GM23338 (cell line): ENCODE measurements at regions not wholly inside any gene's neighbourhood (a gene's known extent, or its start where the extent isn't known, plus 50 kb on each side); places are given as distances from the start of the nearest gene placed in this dataset.

Experiments
- ATAC-seq: fragments of 200-7000 bp; cut with Tn5 transposase; 3 replicates; pipeline ENCODE4 v1.9.1; 2020
- DNase-seq: peaks from one replicate; pipeline ENCODE4 v3.0.0-alpha.2; 2015; ENCODE audit warnings: low spot score
- H2AFZ ChIP-seq: fragments of 200-600 bp; sonication (generic); 2 replicates; pipeline ENCODE4 v1.8.0; 2016; ENCODE audit warnings: antibody characterized with exemption, mild to moderate bottlenecking, moderate library complexity
- H3F3A ChIP-seq: fragments of 200-600 bp; sonication (generic); replicated peaks from 2 replicates; pipeline ENCODE4 v1.8.0; 2017; ENCODE audit warnings: antibody characterized with exemption, mixed run types, low read depth
- H3K27ac ChIP-seq: fragments of 200-600 bp; sonication (generic); 2 replicates; pipeline ENCODE4 v1.6.1; 2016; ENCODE audit warnings: low read depth
- H3K27me3 ChIP-seq: fragments of 200-600 bp; sonication (generic); 2 replicates; pipeline ENCODE4 v1.8.0; 2016; ENCODE audit warnings: mild to moderate bottlenecking, mixed run types, moderate library complexity; ENCODE audit not compliant: insufficient read depth
- H3K36me3 ChIP-seq: fragments of 200-600 bp; sonication (generic); 2 replicates; pipeline ENCODE4 v1.8.0; 2016; ENCODE audit warnings: mild to moderate bottlenecking; ENCODE audit not compliant: insufficient read depth
- H3K4me1 ChIP-seq: fragments of 200-600 bp; sonication (generic); 2 replicates; pipeline ENCODE4 v1.8.0; 2016; ENCODE audit warnings: mild to moderate bottlenecking, moderate library complexity; ENCODE audit not compliant: insufficient read depth
- H3K4me2 ChIP-seq: fragments of 200-600 bp; sonication (generic); 2 replicates; pipeline ENCODE4 v1.7.1; 2017; ENCODE audit warnings: mixed run types
- H3K4me3 ChIP-seq: fragments of 200-600 bp; sonication (generic); 2 replicates; pipeline ENCODE4 v1.6.1; 2016; ENCODE audit warnings: mixed run types
- H3K79me2 ChIP-seq: fragments of 200-600 bp; sonication (generic); replicated peaks from 2 replicates; pipeline ENCODE4 v1.8.0; 2017; ENCODE audit warnings: mild to moderate bottlenecking; ENCODE audit not compliant: insufficient read depth
- H3K9me2 ChIP-seq: fragments of 200-600 bp; sonication (generic); 2 replicates; pipeline ENCODE4 v1.8.0; 2017; ENCODE audit not compliant: insufficient read depth
- H4K20me1 ChIP-seq: fragments of 200-600 bp; sonication (generic); replicated peaks from 2 replicates; pipeline ENCODE4 v1.8.0; 2017; ENCODE audit warnings: mild to moderate bottlenecking; ENCODE audit not compliant: insufficient read depth
- H3K27ac Mint-ChIP-seq: 2 replicates; pipeline ENCODE4 v1.8.0; 2020; ENCODE audit warnings: inconsistent platforms, mild to moderate bottlenecking, moderate library complexity, mixed read lengths
- H3K27me3 Mint-ChIP-seq: 3 replicates; pipeline ENCODE4 v1.8.0; 2022; ENCODE audit warnings: low read depth, mild to moderate bottlenecking, moderate library complexity, mixed read lengths, inconsistent platforms; ENCODE audit not compliant: insufficient read depth, poor library complexity
- H3K36me3 Mint-ChIP-seq: 3 replicates; pipeline ENCODE4 v1.8.0; 2021; ENCODE audit warnings: low read depth, mild to moderate bottlenecking, inconsistent platforms, moderate library complexity, mixed read lengths
- H3K4me1 Mint-ChIP-seq: 3 replicates; pipeline ENCODE4 v1.8.0; 2020; ENCODE audit warnings: mild to moderate bottlenecking, inconsistent platforms, mixed read lengths
- H3K4me3 Mint-ChIP-seq: 3 replicates; pipeline ENCODE4 v1.8.0; 2021; ENCODE audit warnings: moderate library complexity, mild to moderate bottlenecking, inconsistent platforms, mixed read lengths
- H3K9me3 Mint-ChIP-seq: 3 replicates; pipeline ENCODE4 v1.8.0; 2020; ENCODE audit warnings: moderate library complexity, mild to moderate bottlenecking, inconsistent platforms, mixed read lengths
- CREB1 ChIP-seq: fragments of 250-450 bp; sonication (Bioruptor Pico); IDR thresholded peaks from 2 replicates; pipeline ENCODE4 v1.5.0; 2020; ENCODE audit warnings: low read depth, mild to moderate bottlenecking, moderate library complexity
- ETS1 ChIP-seq: IDR thresholded peaks from 2 replicates; pipeline ENCODE4 v1.6.1; 2016; ENCODE audit warnings: antibody characterized with exemption
- EZH2 ChIP-seq: fragments of 200-600 bp; sonication (generic); IDR thresholded peaks from one replicate; pipeline ENCODE4 v1.8.0; 2017; ENCODE audit warnings: antibody characterized with exemption, mild to moderate bottlenecking, low read depth; ENCODE audit not compliant: unreplicated experiment
- EZH2phosphoT487 ChIP-seq: fragments of 200-600 bp; sonication (generic); IDR thresholded peaks from one replicate; pipeline ENCODE4 v1.8.1; 2018; ENCODE audit warnings: antibody characterized with exemption; ENCODE audit not compliant: unreplicated experiment
- JUNB ChIP-seq: IDR thresholded peaks from one replicate; pipeline ENCODE4 v1.6.1; 2016; ENCODE audit warnings: antibody characterized with exemption; ENCODE audit not compliant: unreplicated experiment
- NANOG ChIP-seq: IDR thresholded peaks from 2 replicates; pipeline ENCODE4 v1.6.1; 2016; ENCODE audit warnings: antibody characterized with exemption, borderline replicate concordance
- POLR2AphosphoS5 ChIP-seq: IDR thresholded peaks from 2 replicates; pipeline ENCODE4 v1.6.1; 2016; ENCODE audit warnings: antibody characterized with exemption, low read depth
- STAT1 ChIP-seq: IDR thresholded peaks from one replicate; pipeline ENCODE4 v1.6.1; 2016; ENCODE audit warnings: antibody characterized with exemption; ENCODE audit not compliant: unreplicated experiment
- ZNF114 ChIP-seq: fragments of 250-450 bp; sonication (Bioruptor Pico); IDR thresholded peaks from 2 replicates; pipeline ENCODE4 v1.5.0; 2020; ENCODE audit warnings: mild to moderate bottlenecking, moderate library complexity
- ZNF331 ChIP-seq: fragments of 250-450 bp; sonication (Bioruptor Pico); IDR thresholded peaks from 2 replicates; pipeline ENCODE4 v1.5.0; 2020; ENCODE audit warnings: low read depth, mild to moderate bottlenecking, moderate library complexity
- ZNF462 ChIP-seq: fragments of 250-450 bp; sonication (Bioruptor Pico); IDR thresholded peaks from 2 replicates; pipeline ENCODE4 v1.5.0; 2020; ENCODE audit warnings: mild to moderate bottlenecking, moderate library complexity

- no peak for TF ChIP-seq ZNF462
- TF ChIP-seq CREB1 (CRISPR knock-in tag) = no peak
- TF ChIP-seq ZNF331 (CRISPR knock-in tag) = no peak
- no peak for TF ChIP-seq ETS1
- TF ChIP-seq EZH2 = no peak
- TF ChIP-seq NANOG = no peak
- TF ChIP-seq POLR2AphosphoS5 = no peak
- TF ChIP-seq EZH2phosphoT487 = no peak
- no peak for TF ChIP-seq STAT1
These were observed 562.9 kb upstream of the SETBP1 start (continued) for GRCh38 chr18:44117821-44118220.

- no peak overlapping the region for H3K27ac Mint-ChIP-seq
- H3K4me2 ChIP-seq = no peak overlapping the region
- no peaks in the 10 kb centered on the region for H3K36me3 Mint-ChIP-seq
- no peak overlapping the region for H2AFZ ChIP-seq
- H3K9me3 Mint-ChIP-seq = no peaks in the 10 kb centered on the region
- no peaks in the 10 kb centered on the region for H3K36me3 ChIP-seq
- no peak overlapping the region for H3K4me3 ChIP-seq
- no peaks in the 10 kb centered on the region for H3K27me3 Mint-ChIP-seq
- no peaks in the 10 kb centered on the region for H3K27me3 ChIP-seq
- no peaks in the 10 kb centered on the region for H3K4me1 ChIP-seq
- no peak overlapping the region for H3K4me3 Mint-ChIP-seq
- ATAC-seq (no peak), DNase-seq (no peak)
- TF ChIP-seq ETS1 (no peak), JUNB (no peak), ZNF114 (no peak)
- H3K4me1 Mint-ChIP-seq = no peaks in the 10 kb centered on the region
- H3F3A ChIP-seq = no peaks in the 10 kb centered on the region
- no peak overlapping the region for H3K27ac ChIP-seq
- 0 out of 2 replicates have a peak, but pooled peaks cover 3% of the 10 kb centered on the region for H3K9me2 ChIP-seq
- no peaks in the 10 kb centered on the region for H3K79me2 ChIP-seq
- no peaks in the 10 kb centered on the region; the same call in 1 of the 2 replicates for H4K20me1 ChIP-seq
These were observed 561.1 kb upstream of the SETBP1 start for GRCh38 chr18:44119607-44120006.
